ENCODE measurements at regions not wholly inside any gene's neighbourhood (a gene's known extent, or its start where the extent isn't known, plus 50 kb on each side); places are given as distances from the start of the nearest gene placed in this dataset.

- no peak for TF ChIP-seq ZNF274 (IDR thresholded peaks at IDR 0.05; ENCODE audit: low read depth, low read length)
- Histone ChIP-seq H3K36me3 (ENCODE audit: insufficient read depth, insufficient read length, low read length) (no peaks in the 10 kb centered on the region), H3K9ac (ENCODE audit: insufficient read length, low read depth) (no peak overlapping the region), H3K4me1 (ENCODE audit: insufficient read depth, insufficient read length) (no peaks in the 10 kb centered on the region), H3K27me3 (ENCODE audit: insufficient read depth, insufficient read length) (no peaks in the 10 kb centered on the region), H3K4me3 (ENCODE audit: insufficient read length, low read depth) (no peak overlapping the region), H3K9me3 (ENCODE audit: insufficient read depth, low read length) (no peaks in the 10 kb centered on the region)
- DNase-seq (ENCODE audit: low read depth, low spot score) = no peak
Observed at GRCh38 chr5:57675236-57675635, 192.6 kb upstream of the ACTBL2 start.

DNA sequence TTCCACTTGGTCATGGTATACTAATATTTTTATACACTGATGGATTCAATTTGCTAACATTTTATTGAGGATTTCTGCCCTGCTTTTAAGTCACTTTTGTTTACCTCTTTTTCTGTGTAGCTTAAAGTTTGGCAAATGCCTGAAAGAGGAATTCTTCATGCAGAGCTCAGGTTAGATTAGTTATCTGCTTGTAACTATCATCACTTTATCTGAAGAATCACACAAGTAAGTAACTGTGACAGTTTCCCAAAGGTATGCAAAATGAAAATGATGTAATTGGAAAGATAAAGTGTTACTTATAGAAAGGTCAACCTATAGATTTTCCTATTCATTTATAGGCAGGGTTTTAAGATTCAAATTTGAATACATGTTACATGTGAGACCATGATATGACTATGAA lies 188.8 kb upstream of the ACTBL2 start:
- no peaks in the 10 kb centered on the region for H3K27me3 ChIP-seq (ENCODE audit: insufficient read depth, insufficient read length)
- H3K4me1 ChIP-seq (ENCODE audit: insufficient read depth, insufficient read length) = no peaks in the 10 kb centered on the region
- no peaks in the 10 kb centered on the region for H3K36me3 ChIP-seq (ENCODE audit: insufficient read depth, insufficient read length, low read length)
- TF ChIP-seq SUZ12 (IDR thresholded peaks at IDR 0.05; ENCODE audit: extremely low read depth, insufficient read depth, insufficient read length) = no peak
- TF ChIP-seq YY1 (IDR thresholded peaks at IDR 0.05; ENCODE audit: insufficient read depth, insufficient read length) = no peak
- no peak for TF ChIP-seq ZNF274 (IDR thresholded peaks at IDR 0.05; ENCODE audit: low read depth, low read length)
- H3K9ac ChIP-seq (ENCODE audit: insufficient read length, low read depth) = no peak overlapping the region
- no peak for DNase-seq (ENCODE audit: low read depth, low spot score)
- H3K4me3 ChIP-seq (ENCODE audit: insufficient read length, low read depth) = no peak overlapping the region
- H3K9me3 ChIP-seq (ENCODE audit: insufficient read depth, low read length) = no peaks in the 10 kb centered on the region

GRCh38 chr5:57666582-57666981 lies 184.0 kb upstream of the ACTBL2 start:
- TF ChIP-seq YY1 (IDR thresholded peaks at IDR 0.05; ENCODE audit: insufficient read depth, insufficient read length) = no peak
- TF ChIP-seq SUZ12 (IDR thresholded peaks at IDR 0.05; ENCODE audit: extremely low read depth, insufficient read depth, insufficient read length) = no peak
- Histone ChIP-seq H3K36me3 (ENCODE audit: insufficient read depth, insufficient read length, low read length) (no peaks in the 10 kb centered on the region), H3K9me3 (ENCODE audit: insufficient read depth, low read length) (no peaks in the 10 kb centered on the region), H3K9ac (ENCODE audit: insufficient read length, low read depth) (no peak overlapping the region), H3K27me3 (ENCODE audit: insufficient read depth, insufficient read length) (no peaks in the 10 kb centered on the region), H3K4me3 (ENCODE audit: insufficient read length, low read depth) (no peak overlapping the region), H3K4me1 (ENCODE audit: insufficient read depth, insufficient read length) (no peaks in the 10 kb centered on the region)
- DNase-seq (ENCODE audit: low read depth, low spot score) = no peak

DNA sequence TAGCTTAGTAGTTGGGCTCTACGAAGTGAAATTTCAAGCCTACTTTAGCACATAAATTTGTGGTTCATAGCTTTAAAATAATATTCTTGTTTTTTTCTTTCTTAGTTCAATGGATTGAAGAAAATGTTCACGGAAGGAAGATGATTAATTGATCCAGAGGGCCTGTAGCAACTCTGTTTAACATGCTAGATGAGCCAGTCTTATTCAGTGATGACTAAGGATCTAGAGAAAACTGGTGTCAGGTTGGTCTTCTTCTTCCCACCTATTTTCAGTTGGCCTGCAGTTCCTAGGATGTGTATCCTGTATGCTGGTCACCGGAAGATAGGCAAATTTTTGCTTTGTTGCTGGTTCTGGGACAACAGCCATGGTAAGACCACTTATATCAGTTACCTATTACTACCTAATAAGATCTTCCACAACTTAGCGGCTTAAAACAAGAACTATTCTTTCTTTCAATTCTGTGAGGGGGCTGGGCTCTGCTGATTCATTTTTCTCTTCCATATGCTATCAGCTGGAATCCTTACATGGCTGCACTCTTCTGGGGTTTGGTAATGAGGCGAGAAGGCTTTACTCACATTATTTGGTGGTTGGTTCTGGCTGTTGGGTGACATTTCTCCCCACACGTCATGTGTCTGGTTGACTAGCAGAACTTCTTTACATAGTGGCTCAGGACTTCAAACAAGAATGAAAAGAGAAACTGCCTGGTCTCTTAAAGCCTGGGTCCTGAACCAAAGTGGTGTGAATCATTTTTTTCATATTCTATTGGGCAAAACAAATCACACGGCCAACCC lies 182.7 kb upstream of the ACTBL2 start:
- no peak for TF ChIP-seq SUZ12 (IDR thresholded peaks at IDR 0.05; ENCODE audit: extremely low read depth, insufficient read depth, insufficient read length)
- TF ChIP-seq YY1 (IDR thresholded peaks at IDR 0.05; ENCODE audit: insufficient read depth, insufficient read length) = no peak
- no peak for TF ChIP-seq ZNF274 (IDR thresholded peaks at IDR 0.05; ENCODE audit: low read depth, low read length)
- Histone ChIP-seq H3K4me1 (ENCODE audit: insufficient read depth, insufficient read length) (no peaks in the 10 kb centered on the region), H3K27me3 (ENCODE audit: insufficient read depth, insufficient read length) (no peaks in the 10 kb centered on the region), H3K9me3 (ENCODE audit: insufficient read depth, low read length) (no peaks in the 10 kb centered on the region), H3K9ac (ENCODE audit: insufficient read length, low read depth) (no peak overlapping the region), H3K36me3 (ENCODE audit: insufficient read depth, insufficient read length, low read length) (no peaks in the 10 kb centered on the region), H3K4me3 (ENCODE audit: insufficient read length, low read depth) (no peak overlapping the region)
- DNase-seq (ENCODE audit: low read depth, low spot score) = no peak

GRCh38 chr5:57664700-57665099 lies 182.1 kb upstream of the ACTBL2 start:
- H3K9me3 ChIP-seq (ENCODE audit: insufficient read depth, low read length) = no peaks in the 10 kb centered on the region
- TF ChIP-seq SUZ12 (IDR thresholded peaks at IDR 0.05; ENCODE audit: extremely low read depth, insufficient read depth, insufficient read length) (no peak), ZNF274 (IDR thresholded peaks at IDR 0.05; ENCODE audit: low read depth, low read length) (no peak), YY1 (IDR thresholded peaks at IDR 0.05; ENCODE audit: insufficient read depth, insufficient read length) (no peak)
- DNase-seq (ENCODE audit: low read depth, low spot score) = no peak
- no peaks in the 10 kb centered on the region for H3K4me1 ChIP-seq (ENCODE audit: insufficient read depth, insufficient read length)
- H3K9ac ChIP-seq (ENCODE audit: insufficient read length, low read depth) = no peak overlapping the region
- H3K27me3 ChIP-seq (ENCODE audit: insufficient read depth, insufficient read length) = no peaks in the 10 kb centered on the region
- no peaks in the 10 kb centered on the region for H3K36me3 ChIP-seq (ENCODE audit: insufficient read depth, insufficient read length, low read length)
- H3K4me3 ChIP-seq (ENCODE audit: insufficient read length, low read depth) = no peak overlapping the region

GRCh38 chr5:57663466-57663865 lies 180.9 kb upstream of the ACTBL2 start:
- no peak for TF ChIP-seq YY1 (IDR thresholded peaks at IDR 0.05; ENCODE audit: insufficient read depth, insufficient read length)
- no peak for TF ChIP-seq ZNF274 (IDR thresholded peaks at IDR 0.05; ENCODE audit: low read depth, low read length)
- no peak for TF ChIP-seq SUZ12 (IDR thresholded peaks at IDR 0.05; ENCODE audit: extremely low read depth, insufficient read depth, insufficient read length)
- DNase-seq (ENCODE audit: low read depth, low spot score) = no peak
- no peaks in the 10 kb centered on the region for H3K36me3 ChIP-seq (ENCODE audit: insufficient read depth, insufficient read length, low read length)
- H3K4me1 ChIP-seq (ENCODE audit: insufficient read depth, insufficient read length) = no peaks in the 10 kb centered on the region
- no peak overlapping the region for H3K4me3 ChIP-seq (ENCODE audit: insufficient read length, low read depth)
- H3K9ac ChIP-seq (ENCODE audit: insufficient read length, low read depth) = no peak overlapping the region
- H3K27me3 ChIP-seq (ENCODE audit: insufficient read depth, insufficient read length) = no peaks in the 10 kb centered on the region
- H3K9me3 ChIP-seq (ENCODE audit: insufficient read depth, low read length) = no peaks in the 10 kb centered on the region

DNA sequence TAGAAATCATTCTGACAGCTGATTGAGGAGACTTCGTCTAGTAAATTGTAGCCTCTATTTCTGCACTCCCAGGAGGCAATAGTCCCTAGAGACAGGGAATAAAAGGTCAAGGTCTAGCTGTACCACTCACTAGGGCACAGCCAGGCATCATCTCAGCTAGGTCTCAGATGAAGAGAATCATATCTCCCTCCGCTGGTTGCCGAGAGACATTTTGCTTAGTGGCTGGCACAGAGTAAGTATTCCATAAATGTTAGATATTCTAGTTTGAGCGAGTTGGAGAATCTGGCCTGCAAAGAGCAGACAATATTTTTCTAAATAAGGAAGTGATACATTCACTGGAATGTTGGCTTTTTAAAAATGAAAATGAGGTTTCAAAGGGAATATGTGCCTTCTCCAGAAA lies 180.4 kb upstream of the ACTBL2 start:
- Histone ChIP-seq H3K36me3 (ENCODE audit: insufficient read depth, insufficient read length, low read length) (no peaks in the 10 kb centered on the region), H3K27me3 (ENCODE audit: insufficient read depth, insufficient read length) (no peaks in the 10 kb centered on the region), H3K4me1 (ENCODE audit: insufficient read depth, insufficient read length) (no peaks in the 10 kb centered on the region), H3K9ac (ENCODE audit: insufficient read length, low read depth) (no peak overlapping the region), H3K4me3 (ENCODE audit: insufficient read length, low read depth) (no peak overlapping the region), H3K9me3 (ENCODE audit: insufficient read depth, low read length) (no peaks in the 10 kb centered on the region)
- DNase-seq (ENCODE audit: low read depth, low spot score) = no peak
- TF ChIP-seq YY1 (IDR thresholded peaks at IDR 0.05; ENCODE audit: insufficient read depth, insufficient read length) (no peak), SUZ12 (IDR thresholded peaks at IDR 0.05; ENCODE audit: extremely low read depth, insufficient read depth, insufficient read length) (no peak), ZNF274 (IDR thresholded peaks at IDR 0.05; ENCODE audit: low read depth, low read length) (no peak)
